ENCODE measurements at regions not wholly inside any gene's neighbourhood (a gene's known extent, or its start where the extent isn't known, plus 50 kb on each side); places are given as distances from the start of the nearest gene placed in this dataset.

- DNase-seq = no peak
- CTCF ChIA-PET = no interaction called here
Observed at GRCh38 chr22:49562685-49563249, 264.9 kb downstream of the BRD1 start.

GRCh38 chr22:49561976-49562375 is 265.7 kb downstream of the BRD1 start:
- no peaks in the 10 kb centered on the region for H3K9me3 ChIP-seq (ENCODE audit: low read length)
- H3F3A ChIP-seq (ENCODE audit: low read length, unreplicated experiment) = no peaks in the 10 kb centered on the region
- no peaks in the 10 kb centered on the region for H3K9me2 ChIP-seq (replicated peaks; ENCODE audit: low read length)
- no peaks in the 10 kb centered on the region for H3K79me2 ChIP-seq (ENCODE audit: low read length)
- no peaks in the 10 kb centered on the region for H4K20me1 ChIP-seq (ENCODE audit: low read length)
- no peaks in the 10 kb centered on the region for H3K36me3 ChIP-seq (ENCODE audit: low read depth, low read length)
- no peak for ATAC-seq
- H3K4me3 ChIP-seq (ENCODE audit: low read length) = no peak overlapping the region
- BruUV-seq (replicated peaks) = no TSS peak
- no peak for DNase-seq
- CTCF ChIA-PET = no interaction called here
- no peak overlapping the region for H3K27ac ChIP-seq (ENCODE audit: low read length)
- H2AFZ ChIP-seq (ENCODE audit: low read length) = no peak overlapping the region
- H3K9ac ChIP-seq (ENCODE audit: low read length) = no peak overlapping the region
- TF ChIP-seq EZH2phosphoT487 (IDR thresholded peaks at IDR 0.05; ENCODE audit: borderline replicate concordance, low read length) = no peak
- no peak for TF ChIP-seq CTCF (conservative IDR thresholded peaks at IDR 0.05; ENCODE audit: low read depth, low read length)
- no peak for TF ChIP-seq EZH2 (IDR thresholded peaks at IDR 0.05; ENCODE audit: low read length, unreplicated experiment)
- no peak overlapping the region for H3K4me2 ChIP-seq (ENCODE audit: low read length)
- intact Hi-C loops (cut with micrococcal nuclease) = no loop called here
- no peaks in the 10 kb centered on the region for H3K4me1 ChIP-seq (ENCODE audit: insufficient read depth, low read length)
- POLR2A ChIA-PET (ENCODE audit: unreplicated experiment) = no interaction called here
- peaks cover 69% of the 10 kb centered on the region for H3K27me3 ChIP-seq (ENCODE audit: low read length)

More at GRCh38 chr22:49562685-49563249, 264.9 kb downstream of the BRD1 start:
- no peaks in the 10 kb centered on the region for H3K9me3 ChIP-seq (ENCODE audit: low read length)
- H3K27me3 ChIP-seq (ENCODE audit: low read length) = peaks cover 69% of the 10 kb centered on the region
- no peaks in the 10 kb centered on the region for H4K20me1 ChIP-seq (ENCODE audit: low read length)
- BruUV-seq (replicated peaks) = no TSS peak
- H3K27ac ChIP-seq (ENCODE audit: low read length) = no peak overlapping the region
- intact Hi-C loops (cut with micrococcal nuclease) = no loop called here
- H3K4me3 ChIP-seq (ENCODE audit: low read length) = no peak overlapping the region
- H3K79me2 ChIP-seq (ENCODE audit: low read length) = no peaks in the 10 kb centered on the region
- TF ChIP-seq EZH2 (IDR thresholded peaks at IDR 0.05; ENCODE audit: low read length, unreplicated experiment) (no peak), EZH2phosphoT487 (IDR thresholded peaks at IDR 0.05; ENCODE audit: borderline replicate concordance, low read length) (no peak), CTCF (conservative IDR thresholded peaks at IDR 0.05; ENCODE audit: low read depth, low read length) (no peak)
- no peak overlapping the region for H2AFZ ChIP-seq (ENCODE audit: low read length)
- H3K4me1 ChIP-seq (ENCODE audit: insufficient read depth, low read length) = no peaks in the 10 kb centered on the region
- H3F3A ChIP-seq (ENCODE audit: low read length, unreplicated experiment) = no peaks in the 10 kb centered on the region
- H3K9ac ChIP-seq (ENCODE audit: low read length) = no peak overlapping the region
- no peak overlapping the region for H3K4me2 ChIP-seq (ENCODE audit: low read length)
- ATAC-seq = no peak
- no peaks in the 10 kb centered on the region for H3K9me2 ChIP-seq (replicated peaks; ENCODE audit: low read length)
- POLR2A ChIA-PET (ENCODE audit: unreplicated experiment) = no interaction called here
- H3K36me3 ChIP-seq (ENCODE audit: low read depth, low read length) = no peaks in the 10 kb centered on the region

GRCh38 chr22:49561338-49561737 is 266.3 kb downstream of the BRD1 start:
- Histone ChIP-seq H3K79me2 (ENCODE audit: low read length) (no peaks in the 10 kb centered on the region), H3K27me3 (ENCODE audit: low read length) (peaks cover 69% of the 10 kb centered on the region), H4K20me1 (ENCODE audit: low read length) (no peaks in the 10 kb centered on the region), H3K9ac (ENCODE audit: low read length) (no peak overlapping the region), H3K4me3 (ENCODE audit: low read length) (no peak overlapping the region), H3K9me3 (ENCODE audit: low read length) (no peaks in the 10 kb centered on the region), H3F3A (ENCODE audit: low read length, unreplicated experiment) (no peaks in the 10 kb centered on the region), H3K4me1 (ENCODE audit: insufficient read depth, low read length) (no peaks in the 10 kb centered on the region), H3K36me3 (ENCODE audit: low read depth, low read length) (no peaks in the 10 kb centered on the region), H3K4me2 (ENCODE audit: low read length) (no peak overlapping the region), H3K27ac (ENCODE audit: low read length) (no peak overlapping the region), H3K9me2 (replicated peaks; ENCODE audit: low read length) (no peaks in the 10 kb centered on the region), H2AFZ (ENCODE audit: low read length) (no peak overlapping the region)
- no TSS peak for BruUV-seq (replicated peaks)
- DNase-seq (no peak), ATAC-seq (no peak)
- ChIA-PET POLR2A (ENCODE audit: unreplicated experiment) (no interaction called here), CTCF (no interaction called here)
- no peak for TF ChIP-seq EZH2 (IDR thresholded peaks at IDR 0.05; ENCODE audit: low read length, unreplicated experiment)
- intact Hi-C loops (cut with micrococcal nuclease) = no loop called here

All from PC-3 (cell line).